ENCODE measurements at regions not wholly inside any gene's neighbourhood (a gene's known extent, or its start where the extent isn't known, plus 50 kb on each side); places are given as distances from the start of the nearest gene placed in this dataset.

DNA sequence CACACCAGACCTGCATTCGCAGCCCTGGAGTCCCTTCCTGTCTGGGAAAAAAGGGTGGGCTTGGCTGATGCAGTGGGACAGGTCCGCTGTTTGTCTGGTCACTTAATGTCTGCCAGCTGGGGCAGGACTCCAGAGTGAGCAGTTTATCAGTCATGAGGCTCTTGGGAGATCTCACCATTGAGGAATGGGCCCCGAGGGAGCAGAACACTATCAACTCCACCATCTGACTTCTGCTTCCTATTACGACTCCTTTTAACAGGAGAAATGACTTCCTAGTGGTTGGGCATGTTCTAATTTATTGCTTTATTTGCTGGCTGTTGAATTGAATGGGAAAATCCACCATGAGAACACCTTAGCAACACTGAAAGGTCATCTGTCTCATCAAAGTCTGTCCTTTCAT, 182.5 kb upstream of the RASSF8 start:
- POLR2A ChIA-PET, result no interaction called here
- H3K9me3 ChIP-seq (ENCODE audit: control insufficient read depth, insufficient read depth, low read length), result no peaks in the 10 kb centered on the region
- H3K4me3 ChIP-seq (ENCODE audit: low read depth, low read length), result no peak overlapping the region
- H3K27me3 ChIP-seq (ENCODE audit: control insufficient read depth, insufficient read depth, low read length), result no peaks in the 10 kb centered on the region
- CTCF ChIA-PET, result no interaction called here
- no peak for TF ChIP-seq CTCF (IDR thresholded peaks at IDR 0.05; ENCODE audit: low read depth, low read length)
- H3K27ac ChIP-seq (ENCODE audit: low read depth, low read length), result no peak overlapping the region
- no peak for DNase-seq (ENCODE audit: low read depth, low spot score)

DNA sequence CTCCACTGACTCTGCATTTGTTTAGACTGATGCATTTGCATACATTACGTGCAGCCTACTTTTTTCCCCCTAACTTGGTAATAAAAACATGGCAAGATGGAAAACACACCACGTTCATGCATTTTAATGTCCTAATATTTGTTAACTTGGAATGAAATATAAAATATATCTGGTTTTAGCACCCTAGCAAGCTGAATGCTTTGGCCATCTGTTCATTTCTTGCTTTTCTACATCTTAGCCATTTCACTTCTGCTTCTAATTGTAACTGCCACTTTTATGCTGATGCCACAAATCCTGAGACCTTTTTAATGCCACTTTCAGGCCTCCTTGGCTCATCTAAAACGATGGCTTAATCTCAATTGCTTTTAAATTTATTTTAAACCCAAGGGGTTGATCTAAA, 177.7 kb upstream of the RASSF8 start:
- no peak for DNase-seq (ENCODE audit: low read depth, low spot score)
- Histone ChIP-seq H3K9me3 (ENCODE audit: control insufficient read depth, insufficient read depth, low read length) (no peaks in the 10 kb centered on the region), H3K4me3 (ENCODE audit: low read depth, low read length) (no peak overlapping the region), H3K27me3 (ENCODE audit: control insufficient read depth, insufficient read depth, low read length) (no peaks in the 10 kb centered on the region), H3K27ac (ENCODE audit: low read depth, low read length) (no peak overlapping the region)
- ChIA-PET CTCF (no interaction called here), POLR2A (no interaction called here)
- no peak for TF ChIP-seq CTCF (IDR thresholded peaks at IDR 0.05; ENCODE audit: low read depth, low read length)

GRCh38 chr12:25781232-25781631, 177.2 kb upstream of the RASSF8 start:
- no peak for TF ChIP-seq CTCF (IDR thresholded peaks at IDR 0.05; ENCODE audit: low read depth, low read length)
- Histone ChIP-seq H3K27ac (ENCODE audit: low read depth, low read length) (no peak overlapping the region), H3K27me3 (ENCODE audit: control insufficient read depth, insufficient read depth, low read length) (no peaks in the 10 kb centered on the region), H3K9me3 (ENCODE audit: control insufficient read depth, insufficient read depth, low read length) (no peaks in the 10 kb centered on the region), H3K4me3 (ENCODE audit: low read depth, low read length) (no peak overlapping the region)
- ChIA-PET CTCF (no interaction called here), POLR2A (no interaction called here)
- DNase-seq (ENCODE audit: low read depth, low spot score), result no peak

DNA sequence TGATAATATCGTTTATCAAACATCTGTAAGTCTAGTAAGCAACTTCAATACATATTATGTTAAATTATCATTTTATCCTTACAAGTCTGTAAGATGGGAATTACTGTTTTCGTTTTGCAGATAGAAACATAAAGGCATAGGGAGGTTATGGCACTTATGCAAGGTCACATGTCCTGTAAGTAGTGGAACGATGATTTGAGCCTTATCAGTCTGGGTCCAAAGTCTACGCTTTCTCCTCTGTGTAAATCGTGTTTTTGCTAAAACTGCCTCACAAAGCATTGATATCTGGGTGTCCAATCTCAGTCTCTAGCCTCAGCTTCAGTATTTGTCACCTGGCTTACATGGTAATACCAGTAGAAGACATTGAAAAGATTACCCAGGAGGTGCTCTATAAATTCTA, 174.9 kb upstream of the RASSF8 start:
- H3K9me3 ChIP-seq (ENCODE audit: control insufficient read depth, insufficient read depth, low read length), result no peaks in the 10 kb centered on the region
- H3K27ac ChIP-seq (ENCODE audit: low read depth, low read length), result no peak overlapping the region
- no peak for TF ChIP-seq CTCF (IDR thresholded peaks at IDR 0.05; ENCODE audit: low read depth, low read length)
- H3K4me3 ChIP-seq (ENCODE audit: low read depth, low read length), result no peak overlapping the region
- no peaks in the 10 kb centered on the region for H3K27me3 ChIP-seq (ENCODE audit: control insufficient read depth, insufficient read depth, low read length)
- CTCF ChIA-PET, result no interaction called here
- POLR2A ChIA-PET, result no interaction called here
- DNase-seq (ENCODE audit: low read depth, low spot score), result no peak

DNA sequence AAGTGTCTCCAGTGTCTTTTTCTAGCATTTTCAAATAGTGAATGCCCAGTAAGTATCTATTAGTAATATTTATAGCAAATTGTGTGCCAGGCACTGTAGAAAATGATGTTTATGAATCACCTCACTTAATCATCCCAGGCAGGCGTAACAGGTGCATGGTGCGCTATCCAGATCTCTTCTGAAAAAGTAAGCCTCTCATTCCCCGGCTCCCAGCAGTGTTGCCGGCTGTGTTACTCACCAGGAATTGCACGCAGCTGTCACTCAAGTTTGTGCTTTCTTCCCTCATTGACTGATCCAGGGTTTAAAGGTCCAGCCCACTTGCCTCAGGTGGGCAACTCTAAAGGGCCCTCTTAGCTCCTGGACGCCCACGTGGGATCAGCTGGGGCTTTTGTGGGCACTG, 173.8 kb upstream of the RASSF8 start:
- TF ChIP-seq CTCF (IDR thresholded peaks at IDR 0.05; ENCODE audit: low read depth, low read length), result no peak
- POLR2A ChIA-PET, result no interaction called here

More for the DNA sequence above, 173.8 kb upstream of the RASSF8 start:
- Histone ChIP-seq H3K9me3 (ENCODE audit: control insufficient read depth, insufficient read depth, low read length) (no peaks in the 10 kb centered on the region), H3K27me3 (ENCODE audit: control insufficient read depth, insufficient read depth, low read length) (no peaks in the 10 kb centered on the region), H3K27ac (ENCODE audit: low read depth, low read length) (no peak overlapping the region), H3K4me3 (ENCODE audit: low read depth, low read length) (no peak overlapping the region)
- CTCF ChIA-PET, result interaction anchor here (1.8 kb wide), 1 partner anchor 349 kb away, joined by 5 read pairs; no protein-coding TSS in a partner anchor
- no peak for DNase-seq (ENCODE audit: low read depth, low spot score)

All from AG04450 (cell line).